HepG2 (cell line): ENCODE measurements at regions not wholly inside any gene's neighbourhood (a gene's known extent, or its start where the extent isn't known, plus 50 kb on each side); places are given as distances from the start of the nearest gene placed in this dataset.

ENCODE experiments used
- ATAC-seq: fragments of 200-7000 bp; cut with Tn5 transposase; 3 replicates; pipeline ENCODE4 v1.9.1; 2020; ENCODE audit warnings: mild to moderate bottlenecking, moderate library complexity
- BruUV-seq: library from RNA; stranded (reverse); fragments of 400-500 nt; replicated peaks from 2 replicates; lab custom pipeline; 2021; lab: Mats Ljungman, UMichigan
- CTCF ChIA-PET: fragments of 300-600 bp; formaldehyde crosslinking; extraction: SDS; loops from one replicate; lab custom pipeline; 2021; ENCODE audit warnings: low total read pairs, inconsistent platforms, low intra/inter-chr PET ratio; lab: Yijun Ruan, JAX
- POLR2A ChIA-PET: fragments of 350-600 bp; sonication (Branson Sonifier 250); formaldehyde crosslinking; loops from one replicate; lab custom pipeline; 2020; ENCODE audit warnings: antibody characterized with exemption, inconsistent platforms; lab: Yijun Ruan, JAX
- DNase-seq: peaks from one replicate; pipeline ENCODE4 v3.0.0-alpha.2; 2015; ENCODE audit warnings: low spot score
- FAIRE-seq: peaks from 3 replicates; lab custom pipeline; 2011; peaks lifted over from hg19 to GRCh38; lab: Jason Lieb, UNC
- H2AFZ ChIP-seq: one replicate; pipeline ENCODE4 v1.6.1; 2011; ENCODE audit warnings: low read length, inconsistent platforms
- H3K27ac ChIP-seq: fragments of 300-600 bp; 3 replicates; pipeline ENCODE4 v1.8.0; 2011; ENCODE audit warnings: mixed run types, mild to moderate bottlenecking, mixed read lengths, low read length, inconsistent platforms; ENCODE audit not compliant: insufficient read depth; ENCODE audit errors: extremely low read length
- H3K27me3 ChIP-seq, 2 experiments: fragments of 200-600 bp in 1 of 2; 2 replicates in 1 of 2; 3 replicates in 1 of 2; pipeline versions ENCODE4 v1.6.0 to v1.8.0; 2011; ENCODE audit warnings: low read length in 2 of 2, mild to moderate bottlenecking in 2 of 2, moderate library complexity in 2 of 2, inconsistent platforms in 1 of 2; ENCODE audit not compliant: insufficient read depth in 2 of 2, control insufficient read depth in 1 of 2
- H3K36me3 ChIP-seq, 2 experiments: fragments of 200-600 bp in 1 of 2; replicated peaks in 1 of 2; 2 replicates in 1 of 2; 3 replicates in 1 of 2; pipeline versions ENCODE4 v1.5.1 to v1.8.0; 2011; ENCODE audit warnings: low read length in 2 of 2, inconsistent platforms in 1 of 2; ENCODE audit not compliant: insufficient read depth in 2 of 2, control insufficient read depth in 1 of 2
- H3K4me1 ChIP-seq: 2 replicates; pipeline ENCODE4 v1.5.1; 2012; ENCODE audit warnings: low read length, inconsistent platforms; ENCODE audit not compliant: insufficient read depth
- H3K4me2 ChIP-seq: 2 replicates; pipeline ENCODE4 v1.6.0; 2011; ENCODE audit warnings: low read depth, low read length, inconsistent platforms
- H3K4me3 ChIP-seq, 3 experiments: fragments of 200-600 bp in 1 of 3; sonication (generic), shearing (Covaris generic) in 1 of 3; replicated peaks in 1 of 3; 2 replicates each; pipeline ENCODE4 v1.5.1; 2011 to 2016; ENCODE audit warnings: low read length in 3 of 3, inconsistent platforms in 2 of 3, low read depth in 2 of 3, mild to moderate bottlenecking in 2 of 3, control low read depth in 1 of 3, mixed read lengths in 1 of 3; ENCODE audit not compliant: insufficient read depth in 1 of 3
- H3K79me2 ChIP-seq: one replicate; pipeline ENCODE4 v1.6.1; 2011; ENCODE audit warnings: low read length, inconsistent platforms; ENCODE audit not compliant: insufficient read depth
- H3K9ac ChIP-seq: 2 replicates; pipeline ENCODE4 v1.6.0; 2011; ENCODE audit warnings: mild to moderate bottlenecking, low read depth, low read length, inconsistent platforms; ENCODE audit not compliant: insufficient read depth
- H3K9me3 ChIP-seq: 2 replicates; pipeline ENCODE4 v1.5.1; 2012; ENCODE audit warnings: mild to moderate bottlenecking, low read length
- H4K20me1 ChIP-seq: 2 replicates; pipeline ENCODE4 v1.6.0; 2011; ENCODE audit warnings: inconsistent platforms, mild to moderate bottlenecking, low read length, moderate library complexity; ENCODE audit not compliant: insufficient read depth
- MEF2D ChIP-seq: sonication (generic); formaldehyde crosslinking; IDR thresholded peaks from 2 replicates; pipeline ENCODE4 v1.5.1; 2020; ENCODE audit warnings: mild to moderate bottlenecking, missing genetic modification reagents
- RARG ChIP-seq: sonication (generic); formaldehyde crosslinking; IDR thresholded peaks from 2 replicates; pipeline ENCODE4 v1.4.0; 2020; ENCODE audit warnings: low read depth, mild to moderate bottlenecking, missing genetic modification reagents
- RBM22 ChIP-seq: fragments of 200-400 bp; formaldehyde crosslinking; optimal IDR thresholded peaks from 2 replicates; pipeline ENCODE3; 2017; ENCODE audit warnings: mild to moderate bottlenecking, low read length, moderate library complexity
- RCOR2 ChIP-seq: IDR thresholded peaks from 2 replicates; pipeline ENCODE4 v1.6.1; 2016; ENCODE audit warnings: missing biosample characterization, missing genetic modification reagents
- SAFB2 ChIP-seq: sonication (generic); formaldehyde crosslinking; IDR thresholded peaks from 2 replicates; pipeline ENCODE4 v1.5.1; 2020; ENCODE audit warnings: missing genetic modification reagents, low read depth, mild to moderate bottlenecking, borderline replicate concordance
- SIN3B ChIP-seq: fragments of 150-350 bp; IDR thresholded peaks from 2 replicates; pipeline ENCODE4 v1.6.1; 2014; ENCODE audit warnings: low read length
- SNRNP70 ChIP-seq: fragments of 200-400 bp; formaldehyde crosslinking; IDR thresholded peaks from 2 replicates; pipeline ENCODE4 v1.6.1; 2017; ENCODE audit warnings: mild to moderate bottlenecking, low read depth, low read length, moderate library complexity
- ZNF432 ChIP-seq: sonication (generic); formaldehyde crosslinking; IDR thresholded peaks from 2 replicates; pipeline ENCODE4 v1.5.0; 2020; ENCODE audit warnings: missing genetic modification reagents, mild to moderate bottlenecking, borderline replicate concordance
- WGBS: methylation state at CpG from one replicate; pipeline ENCODE4 v1.1.6; 2017; ENCODE audit warnings: low lambda C conversion rate; 5-methylcytosine and 5-hydroxymethylcytosine counted together
- in situ Hi-C: cut with HindIII; loops from 2 replicates; pipeline ENCODE4 v1.10.0; 2017; ENCODE audit warnings: low pct_unique_long_range_greater_than_20kb; ENCODE audit not compliant: extremely low pct_ligation_motif_present
- intact Hi-C: fragments of 100-400 bp; cut with micrococcal nuclease; formaldehyde crosslinking; loops from one replicate; pipeline ENCODE4 v1.10.0; 2022; ENCODE audit not compliant: unreplicated experiment
- TF ChIP-seq, protein P1 (sequence below): sonication (generic); formaldehyde crosslinking; conservative IDR thresholded peaks from 2 replicates; pipeline ENCODE4 v1.5.0; 2020; ENCODE audit warnings: missing genetic modification reagents
- TF ChIP-seq, protein P2 (sequence below): sonication (generic); formaldehyde crosslinking; IDR thresholded peaks from 2 replicates; pipeline ENCODE4 v1.5.0; 2020; ENCODE audit warnings: mild to moderate bottlenecking, missing genetic modification reagents, borderline replicate concordance
- TF ChIP-seq, protein P3 (sequence below): sonication (generic); formaldehyde crosslinking; IDR thresholded peaks from 2 replicates; pipeline ENCODE4 v1.4.0; 2020; ENCODE audit warnings: missing genetic modification reagents, mild to moderate bottlenecking, borderline replicate concordance

DNA sequence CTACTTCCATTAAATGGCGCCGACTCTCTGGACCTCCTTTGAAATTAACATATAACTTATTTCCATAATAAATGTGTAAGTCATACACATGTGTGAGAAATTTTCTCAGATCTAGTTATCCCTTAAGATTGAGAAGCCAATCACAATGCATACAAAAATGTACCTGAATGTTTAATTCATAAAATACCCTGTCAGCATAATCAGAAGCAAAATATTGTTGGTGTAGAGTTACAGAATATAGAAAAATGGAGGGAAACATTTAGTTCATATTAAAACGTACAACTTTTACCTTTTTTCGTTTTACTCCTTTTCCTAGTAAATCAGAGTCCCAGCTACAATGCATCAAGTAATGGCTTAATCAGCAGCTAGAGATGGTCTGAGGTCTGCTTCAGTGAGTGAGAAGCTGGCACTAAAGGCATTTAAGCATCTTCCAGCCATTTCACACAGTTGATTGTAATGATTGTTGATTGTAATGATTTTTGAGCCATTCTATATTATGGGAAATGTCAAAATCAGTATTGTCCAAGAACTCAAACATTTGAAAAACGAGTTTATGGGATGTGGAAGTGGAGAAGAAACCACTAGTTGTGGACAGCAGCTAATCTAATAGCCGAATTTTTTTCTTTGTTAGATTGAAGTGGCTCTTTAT is 81.8 kb downstream of the ANXA1 start:
- H2AFZ ChIP-seq: no peak overlapping the region
- no peaks in the 10 kb centered on the region for H3K36me3 ChIP-seq
- WGBS: 4% methylated on average over 6 of the region's 6 CpGs
- H4K20me1 ChIP-seq: no peaks in the 10 kb centered on the region
- H3K27ac ChIP-seq: no peak overlapping the region
- intact Hi-C loops: no loop called here
- FAIRE-seq: no peak
- ChIA-PET CTCF (no interaction called here), POLR2A (no interaction called here)
- H3K9ac ChIP-seq: no peak overlapping the region
- DNase-seq: no peak
- in situ Hi-C loops: no loop called here
- H3K27me3 ChIP-seq: no peaks in the 10 kb centered on the region
- no peaks in the 10 kb centered on the region for H3K4me1 ChIP-seq
- ATAC-seq: no peak
- BruUV-seq: no TSS peak
- H3K4me3 ChIP-seq: no peak overlapping the region
- H3K9me3 ChIP-seq: no peaks in the 10 kb centered on the region
- no peak overlapping the region for H3K4me2 ChIP-seq
- no peaks in the 10 kb centered on the region for H3K79me2 ChIP-seq
- TF ChIP-seq, protein P1, sequence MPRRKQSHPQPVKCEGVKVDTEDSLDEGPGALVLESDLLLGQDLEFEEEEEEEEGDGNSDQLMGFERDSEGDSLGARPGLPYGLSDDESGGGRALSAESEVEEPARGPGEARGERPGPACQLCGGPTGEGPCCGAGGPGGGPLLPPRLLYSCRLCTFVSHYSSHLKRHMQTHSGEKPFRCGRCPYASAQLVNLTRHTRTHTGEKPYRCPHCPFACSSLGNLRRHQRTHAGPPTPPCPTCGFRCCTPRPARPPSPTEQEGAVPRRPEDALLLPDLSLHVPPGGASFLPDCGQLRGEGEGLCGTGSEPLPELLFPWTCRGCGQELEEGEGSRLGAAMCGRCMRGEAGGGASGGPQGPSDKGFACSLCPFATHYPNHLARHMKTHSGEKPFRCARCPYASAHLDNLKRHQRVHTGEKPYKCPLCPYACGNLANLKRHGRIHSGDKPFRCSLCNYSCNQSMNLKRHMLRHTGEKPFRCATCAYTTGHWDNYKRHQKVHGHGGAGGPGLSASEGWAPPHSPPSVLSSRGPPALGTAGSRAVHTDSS (CRISPR knock-in tag): no peak
- TF ChIP-seq, protein P2, sequence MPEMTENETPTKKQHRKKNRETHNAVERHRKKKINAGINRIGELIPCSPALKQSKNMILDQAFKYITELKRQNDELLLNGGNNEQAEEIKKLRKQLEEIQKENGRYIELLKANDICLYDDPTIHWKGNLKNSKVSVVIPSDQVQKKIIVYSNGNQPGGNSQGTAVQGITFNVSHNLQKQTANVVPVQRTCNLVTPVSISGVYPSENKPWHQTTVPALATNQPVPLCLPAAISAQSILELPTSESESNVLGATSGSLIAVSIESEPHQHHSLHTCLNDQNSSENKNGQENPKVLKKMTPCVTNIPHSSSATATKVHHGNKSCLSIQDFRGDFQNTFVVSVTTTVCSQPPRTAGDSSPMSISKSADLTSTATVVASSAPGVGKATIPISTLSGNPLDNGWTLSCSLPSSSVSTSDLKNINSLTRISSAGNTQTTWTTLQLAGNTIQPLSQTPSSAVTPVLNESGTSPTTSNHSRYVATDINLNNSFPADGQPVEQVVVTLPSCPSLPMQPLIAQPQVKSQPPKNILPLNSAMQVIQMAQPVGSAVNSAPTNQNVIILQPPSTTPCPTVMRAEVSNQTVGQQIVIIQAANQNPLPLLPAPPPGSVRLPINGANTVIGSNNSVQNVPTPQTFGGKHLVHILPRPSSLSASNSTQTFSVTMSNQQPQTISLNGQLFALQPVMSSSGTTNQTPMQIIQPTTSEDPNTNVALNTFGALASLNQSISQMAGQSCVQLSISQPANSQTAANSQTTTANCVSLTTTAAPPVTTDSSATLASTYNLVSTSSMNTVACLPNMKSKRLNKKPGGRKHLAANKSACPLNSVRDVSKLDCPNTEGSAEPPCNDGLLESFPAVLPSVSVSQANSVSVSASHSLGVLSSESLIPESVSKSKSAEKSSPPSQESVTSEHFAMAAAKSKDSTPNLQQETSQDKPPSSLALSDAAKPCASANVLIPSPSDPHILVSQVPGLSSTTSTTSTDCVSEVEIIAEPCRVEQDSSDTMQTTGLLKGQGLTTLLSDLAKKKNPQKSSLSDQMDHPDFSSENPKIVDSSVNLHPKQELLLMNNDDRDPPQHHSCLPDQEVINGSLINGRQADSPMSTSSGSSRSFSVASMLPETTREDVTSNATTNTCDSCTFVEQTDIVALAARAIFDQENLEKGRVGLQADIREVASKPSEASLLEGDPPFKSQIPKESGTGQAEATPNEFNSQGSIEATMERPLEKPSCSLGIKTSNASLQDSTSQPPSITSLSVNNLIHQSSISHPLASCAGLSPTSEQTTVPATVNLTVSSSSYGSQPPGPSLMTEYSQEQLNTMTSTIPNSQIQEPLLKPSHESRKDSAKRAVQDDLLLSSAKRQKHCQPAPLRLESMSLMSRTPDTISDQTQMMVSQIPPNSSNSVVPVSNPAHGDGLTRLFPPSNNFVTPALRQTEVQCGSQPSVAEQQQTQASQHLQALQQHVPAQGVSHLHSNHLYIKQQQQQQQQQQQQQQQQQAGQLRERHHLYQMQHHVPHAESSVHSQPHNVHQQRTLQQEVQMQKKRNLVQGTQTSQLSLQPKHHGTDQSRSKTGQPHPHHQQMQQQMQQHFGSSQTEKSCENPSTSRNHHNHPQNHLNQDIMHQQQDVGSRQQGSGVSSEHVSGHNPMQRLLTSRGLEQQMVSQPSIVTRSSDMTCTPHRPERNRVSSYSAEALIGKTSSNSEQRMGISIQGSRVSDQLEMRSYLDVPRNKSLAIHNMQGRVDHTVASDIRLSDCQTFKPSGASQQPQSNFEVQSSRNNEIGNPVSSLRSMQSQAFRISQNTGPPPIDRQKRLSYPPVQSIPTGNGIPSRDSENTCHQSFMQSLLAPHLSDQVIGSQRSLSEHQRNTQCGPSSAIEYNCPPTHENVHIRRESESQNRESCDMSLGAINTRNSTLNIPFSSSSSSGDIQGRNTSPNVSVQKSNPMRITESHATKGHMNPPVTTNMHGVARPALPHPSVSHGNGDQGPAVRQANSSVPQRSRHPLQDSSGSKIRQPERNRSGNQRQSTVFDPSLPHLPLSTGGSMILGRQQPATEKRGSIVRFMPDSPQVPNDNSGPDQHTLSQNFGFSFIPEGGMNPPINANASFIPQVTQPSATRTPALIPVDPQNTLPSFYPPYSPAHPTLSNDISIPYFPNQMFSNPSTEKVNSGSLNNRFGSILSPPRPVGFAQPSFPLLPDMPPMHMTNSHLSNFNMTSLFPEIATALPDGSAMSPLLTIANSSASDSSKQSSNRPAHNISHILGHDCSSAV: no peak
- TF ChIP-seq SIN3B (no peak), RARG (CRISPR knock-in tag) (no peak), RCOR2 (CRISPR knock-in tag) (no peak), MEF2D (CRISPR knock-in tag) (no peak), SAFB2 (CRISPR knock-in tag) (no peak), ZNF432 (no peak), SNRNP70 (no peak), RBM22 (no peak)
- TF ChIP-seq, protein P3, sequence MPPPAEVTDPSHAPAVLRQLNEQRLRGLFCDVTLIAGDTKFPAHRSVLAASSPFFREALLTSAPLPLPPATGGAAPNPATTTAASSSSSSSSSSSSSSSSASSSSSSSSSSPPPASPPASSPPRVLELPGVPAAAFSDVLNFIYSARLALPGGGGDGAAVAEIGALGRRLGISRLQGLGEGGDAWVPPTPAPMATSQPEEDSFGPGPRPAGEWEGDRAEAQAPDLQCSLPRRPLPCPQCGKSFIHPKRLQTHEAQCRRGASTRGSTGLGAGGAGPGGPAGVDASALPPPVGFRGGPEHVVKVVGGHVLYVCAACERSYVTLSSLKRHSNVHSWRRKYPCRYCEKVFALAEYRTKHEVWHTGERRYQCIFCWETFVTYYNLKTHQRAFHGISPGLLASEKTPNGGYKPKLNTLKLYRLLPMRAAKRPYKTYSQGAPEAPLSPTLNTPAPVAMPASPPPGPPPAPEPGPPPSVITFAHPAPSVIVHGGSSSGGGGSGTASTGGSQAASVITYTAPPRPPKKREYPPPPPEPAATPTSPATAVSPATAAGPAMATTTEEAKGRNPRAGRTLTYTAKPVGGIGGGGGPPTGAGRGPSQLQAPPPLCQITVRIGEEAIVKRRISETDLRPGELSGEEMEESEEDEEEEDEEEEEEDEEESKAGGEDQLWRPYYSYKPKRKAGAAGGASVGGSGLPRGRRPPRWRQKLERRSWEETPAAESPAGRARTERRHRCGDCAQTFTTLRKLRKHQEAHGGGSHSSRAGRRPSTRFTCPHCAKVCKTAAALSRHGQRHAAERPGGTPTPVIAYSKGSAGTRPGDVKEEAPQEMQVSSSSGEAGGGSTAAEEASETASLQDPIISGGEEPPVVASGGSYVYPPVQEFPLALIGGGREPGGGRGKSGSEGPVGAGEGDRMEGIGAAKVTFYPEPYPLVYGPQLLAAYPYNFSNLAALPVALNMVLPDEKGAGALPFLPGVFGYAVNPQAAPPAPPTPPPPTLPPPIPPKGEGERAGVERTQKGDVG (CRISPR knock-in tag): no peak
